GM21447 (cell line): ENCODE measurements at regions not wholly inside any gene's neighbourhood (a gene's known extent, or its start where the extent isn't known, plus 50 kb on each side); places are given as distances from the start of the nearest gene placed in this dataset.

Experiments
- ATAC-seq: cut with Tn5 transposase; IDR thresholded peaks from one replicate; pipeline ENCODE4 v1.9.1; 2021; ENCODE audit not compliant: unreplicated experiment

- no peak for ATAC-seq
Measured at GRCh38 chr10:58969576-58969975, 206.9 kb upstream of the PHYHIPL start.

GRCh38 chr10:58970160-58970915 lies 206.1 kb upstream of the PHYHIPL start:
- ATAC-seq, result no peak

GRCh38 chr10:58971211-58971610 lies 205.2 kb upstream of the PHYHIPL start:
- no peak for ATAC-seq

GRCh38 chr10:58971796-58972491 lies 204.5 kb upstream of the PHYHIPL start:
- ATAC-seq, result no peak

GRCh38 chr10:58972576-58973234 lies 203.7 kb upstream of the PHYHIPL start:
- no peak for ATAC-seq

GRCh38 chr10:58973235-58973595 lies 203.2 kb upstream of the PHYHIPL start:
- no peak for ATAC-seq

GRCh38 chr10:58976254-58976653 lies 200.2 kb upstream of the PHYHIPL start:
- no peak for ATAC-seq

GRCh38 chr10:58979711-58980110 lies 196.7 kb upstream of the PHYHIPL start:
- no peak for ATAC-seq

GRCh38 chr10:58980826-58981415 lies 195.5 kb upstream of the PHYHIPL start:
- no peak for ATAC-seq

- no peak for ATAC-seq
Measured at GRCh38 chr10:58981846-58982245, 194.6 kb upstream of the PHYHIPL start.

GRCh38 chr10:58982470-58983239 lies 193.8 kb upstream of the PHYHIPL start:
- no peak for ATAC-seq

- no peak for ATAC-seq
Measured at GRCh38 chr10:58985216-58985615, 191.2 kb upstream of the PHYHIPL start.

- ATAC-seq, result no peak
Measured at GRCh38 chr10:58989486-58990039, 186.9 kb upstream of the PHYHIPL start.

- no peak for ATAC-seq
Measured at GRCh38 chr10:58990693-58991092, 185.8 kb upstream of the PHYHIPL start.

- ATAC-seq, result no peak
Measured at GRCh38 chr10:58991856-58992255, 184.6 kb upstream of the PHYHIPL start.

GRCh38 chr10:58992830-58993460 lies 183.5 kb upstream of the PHYHIPL start:
- no peak for ATAC-seq

GRCh38 chr10:58993480-58994221 lies 182.8 kb upstream of the PHYHIPL start:
- ATAC-seq, result no peak

- ATAC-seq, result no peak
Measured at GRCh38 chr10:58994226-58995057, 182.0 kb upstream of the PHYHIPL start.
